ENCODE measurements at regions not wholly inside any gene's neighbourhood (a gene's known extent, or its start where the extent isn't known, plus 50 kb on each side); places are given as distances from the start of the nearest gene placed in this dataset.

- TF ChIP-seq ZNF462 (CRISPR knock-in tag; IDR thresholded peaks at IDR 0.05) = no peak
Measured at GRCh38 chr2:239600650-239601049, 199.8 kb upstream of the HDAC4 start (continued).

DNA sequence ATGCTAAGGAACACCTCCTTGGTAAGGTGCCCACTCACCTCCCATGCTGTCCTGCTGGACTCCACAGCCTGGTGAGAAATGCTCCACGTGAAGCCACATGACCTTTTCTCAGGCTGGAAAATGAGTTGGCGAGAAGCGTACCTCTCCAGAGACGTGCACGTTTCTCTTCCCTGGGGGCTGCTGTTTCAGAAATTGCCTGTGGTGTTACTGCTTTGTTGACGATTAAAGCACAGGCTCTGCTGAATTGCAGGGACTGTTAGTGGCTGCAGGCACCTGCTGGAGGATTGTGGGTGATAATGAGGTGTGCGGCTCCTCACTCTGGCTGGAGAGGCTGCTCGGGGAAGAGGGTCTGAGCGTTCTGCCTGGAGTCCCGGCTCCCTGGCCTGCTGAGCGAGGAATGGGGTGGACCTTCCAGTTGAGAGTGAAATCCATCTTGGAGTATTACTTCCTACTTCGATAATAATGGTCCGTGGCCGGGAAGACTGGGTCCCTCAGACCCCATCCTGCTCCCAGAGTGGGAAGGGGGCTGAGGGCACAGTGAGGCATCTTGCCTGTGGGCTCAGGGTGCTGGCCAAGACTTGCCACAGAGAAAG is 199.3 kb upstream of the HDAC4 start:
- no peaks in the 10 kb centered on the region for H3K9me2 ChIP-seq (ENCODE audit: insufficient read depth)
- ATAC-seq = no peak

More for the DNA sequence above, 199.3 kb upstream of the HDAC4 start:
- Mint-ChIP-seq H3K9me3 (peaks cover 9% of the 10 kb centered on the region; the same call in 1 of the 3 replicates), H3K36me3 (ENCODE audit: low read depth) (no peaks in the 10 kb centered on the region), H3K4me1 (peaks cover 7% of the 10 kb centered on the region), H3K27me3 (ENCODE audit: insufficient read depth, low read depth, poor library complexity) (peaks cover 5% of the 10 kb centered on the region), H3K27ac (no peak overlapping the region), H3K4me3 (no peak overlapping the region)
- no peak overlapping the region for H3K4me3 ChIP-seq
- DNase-seq (ENCODE audit: low spot score) = no peak
- H4K20me1 ChIP-seq (replicated peaks; ENCODE audit: insufficient read depth) = no peaks in the 10 kb centered on the region
- no peak overlapping the region for H3K4me2 ChIP-seq
- no peaks in the 10 kb centered on the region for H3K27me3 ChIP-seq (ENCODE audit: insufficient read depth)
- no peak overlapping the region for H2AFZ ChIP-seq
- no peak overlapping the region for H3K27ac ChIP-seq (ENCODE audit: low read depth)
- H3K4me1 ChIP-seq (ENCODE audit: insufficient read depth) = no peaks in the 10 kb centered on the region; the same call in 1 of the 2 replicates
- H3K79me2 ChIP-seq (replicated peaks; ENCODE audit: insufficient read depth) = no peaks in the 10 kb centered on the region
- H3F3A ChIP-seq (replicated peaks; ENCODE audit: low read depth) = no peaks in the 10 kb centered on the region
- no peak for TF ChIP-seq NANOG (IDR thresholded peaks at IDR 0.05; ENCODE audit: borderline replicate concordance)
- no peak for TF ChIP-seq POLR2AphosphoS5 (IDR thresholded peaks at IDR 0.05; ENCODE audit: low read depth)
- no peak for TF ChIP-seq JUNB (IDR thresholded peaks at IDR 0.05; ENCODE audit: unreplicated experiment)
- TF ChIP-seq CREB1 (CRISPR knock-in tag; IDR thresholded peaks at IDR 0.05; ENCODE audit: low read depth) = no peak
- TF ChIP-seq CTCF (conservative IDR thresholded peaks at IDR 0.05; ENCODE audit: low read depth in 2 of 2) = no peak
- no peak for TF ChIP-seq ZNF331 (CRISPR knock-in tag; IDR thresholded peaks at IDR 0.05; ENCODE audit: low read depth)
- no peak for TF ChIP-seq STAT1 (IDR thresholded peaks at IDR 0.05; ENCODE audit: unreplicated experiment)
- no peak for TF ChIP-seq EZH2phosphoT487 (IDR thresholded peaks at IDR 0.05; ENCODE audit: unreplicated experiment)
- TF ChIP-seq, protein P1, sequence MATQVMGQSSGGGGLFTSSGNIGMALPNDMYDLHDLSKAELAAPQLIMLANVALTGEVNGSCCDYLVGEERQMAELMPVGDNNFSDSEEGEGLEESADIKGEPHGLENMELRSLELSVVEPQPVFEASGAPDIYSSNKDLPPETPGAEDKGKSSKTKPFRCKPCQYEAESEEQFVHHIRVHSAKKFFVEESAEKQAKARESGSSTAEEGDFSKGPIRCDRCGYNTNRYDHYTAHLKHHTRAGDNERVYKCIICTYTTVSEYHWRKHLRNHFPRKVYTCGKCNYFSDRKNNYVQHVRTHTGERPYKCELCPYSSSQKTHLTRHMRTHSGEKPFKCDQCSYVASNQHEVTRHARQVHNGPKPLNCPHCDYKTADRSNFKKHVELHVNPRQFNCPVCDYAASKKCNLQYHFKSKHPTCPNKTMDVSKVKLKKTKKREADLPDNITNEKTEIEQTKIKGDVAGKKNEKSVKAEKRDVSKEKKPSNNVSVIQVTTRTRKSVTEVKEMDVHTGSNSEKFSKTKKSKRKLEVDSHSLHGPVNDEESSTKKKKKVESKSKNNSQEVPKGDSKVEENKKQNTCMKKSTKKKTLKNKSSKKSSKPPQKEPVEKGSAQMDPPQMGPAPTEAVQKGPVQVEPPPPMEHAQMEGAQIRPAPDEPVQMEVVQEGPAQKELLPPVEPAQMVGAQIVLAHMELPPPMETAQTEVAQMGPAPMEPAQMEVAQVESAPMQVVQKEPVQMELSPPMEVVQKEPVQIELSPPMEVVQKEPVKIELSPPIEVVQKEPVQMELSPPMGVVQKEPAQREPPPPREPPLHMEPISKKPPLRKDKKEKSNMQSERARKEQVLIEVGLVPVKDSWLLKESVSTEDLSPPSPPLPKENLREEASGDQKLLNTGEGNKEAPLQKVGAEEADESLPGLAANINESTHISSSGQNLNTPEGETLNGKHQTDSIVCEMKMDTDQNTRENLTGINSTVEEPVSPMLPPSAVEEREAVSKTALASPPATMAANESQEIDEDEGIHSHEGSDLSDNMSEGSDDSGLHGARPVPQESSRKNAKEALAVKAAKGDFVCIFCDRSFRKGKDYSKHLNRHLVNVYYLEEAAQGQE (IDR thresholded peaks at IDR 0.05; ENCODE audit: unreplicated experiment) = no peak
- no peaks in the 10 kb centered on the region for H3K36me3 ChIP-seq (ENCODE audit: insufficient read depth)
